DOHH2 (cell line): ENCODE measurements at regions not wholly inside any gene's neighbourhood (a gene's known extent, or its start where the extent isn't known, plus 50 kb on each side); places are given as distances from the start of the nearest gene placed in this dataset.

Experiments used
- H3F3A ChIP-seq: fragments of 200-600 bp; sonication (generic), shearing (Covaris generic); 2 replicates; pipeline ENCODE4 v1.6.0; 2016; ENCODE audit warnings: antibody characterized with exemption, mild to moderate bottlenecking; ENCODE audit not compliant: control insufficient read depth, insufficient read depth
- H3K27ac ChIP-seq: fragments of 200-600 bp; sonication (generic); 2 replicates; pipeline ENCODE4 v1.5.1; 2014; ENCODE audit warnings: low read depth, mild to moderate bottlenecking, low read length, moderate library complexity
- H3K27me3 ChIP-seq: fragments of 200-600 bp; sonication (generic); 2 replicates; pipeline ENCODE4 v1.6.1; 2014; ENCODE audit warnings: mild to moderate bottlenecking, low read length, mixed read lengths; ENCODE audit not compliant: control insufficient read depth
- H3K36me3 ChIP-seq: fragments of 200-600 bp; sonication (generic); 2 replicates; pipeline ENCODE4 v1.6.1; 2014; ENCODE audit warnings: mild to moderate bottlenecking, low read length, moderate library complexity, mixed read lengths; ENCODE audit not compliant: control insufficient read depth
- H3K4me1 ChIP-seq: fragments of 200-600 bp; sonication (generic); 2 replicates; pipeline ENCODE4 v1.6.1; 2014; ENCODE audit warnings: mild to moderate bottlenecking, low read length, mixed read lengths; ENCODE audit not compliant: control insufficient read depth
- H3K4me2 ChIP-seq: fragments of 200-600 bp; sonication (generic); 2 replicates; pipeline ENCODE4 v1.6.0; 2014; ENCODE audit warnings: mild to moderate bottlenecking, low read length, moderate library complexity
- H3K4me3 ChIP-seq: fragments of 200-600 bp; sonication (generic); 2 replicates; pipeline ENCODE4 v1.5.1; 2014; ENCODE audit warnings: mild to moderate bottlenecking, low read length, mixed read lengths
- H3K79me2 ChIP-seq: fragments of 200-600 bp; sonication (generic); 2 replicates; pipeline ENCODE4 v1.6.1; 2014; ENCODE audit warnings: mild to moderate bottlenecking, low read length, mixed read lengths; ENCODE audit not compliant: control insufficient read depth
- H3K9me2 ChIP-seq: fragments of 200-600 bp; sonication (generic); replicated peaks from 2 replicates; pipeline ENCODE4 v1.6.1; 2014; ENCODE audit warnings: mild to moderate bottlenecking, low read length, mixed read lengths; ENCODE audit not compliant: control insufficient read depth
- H3K9me3 ChIP-seq: fragments of 200-600 bp; sonication (generic); 2 replicates; pipeline ENCODE4 v1.6.1; 2014; ENCODE audit warnings: antibody characterized with exemption, low read length, mixed read lengths; ENCODE audit not compliant: control insufficient read depth, insufficient read depth
- H4K20me1 ChIP-seq: fragments of 200-600 bp; sonication (generic); 2 replicates; pipeline ENCODE4 v1.6.0; 2014; ENCODE audit warnings: low read depth, mild to moderate bottlenecking, antibody characterized with exemption, low read length, moderate library complexity; ENCODE audit not compliant: control insufficient read depth, insufficient read depth
- CTCF ChIP-seq: fragments of 200-600 bp; sonication (generic); IDR thresholded peaks from one replicate; pipeline ENCODE4 v1.5.1; 2014; ENCODE audit warnings: antibody characterized with exemption, mild to moderate bottlenecking, low read depth, low read length; ENCODE audit not compliant: poor library complexity, severe bottlenecking
- EZH2phosphoT487 ChIP-seq: fragments of 200-600 bp; sonication (generic); IDR thresholded peaks from 2 replicates; pipeline ENCODE4 v1.6.1; 2017; ENCODE audit warnings: borderline replicate concordance, mild to moderate bottlenecking, antibody characterized with exemption, low read length, moderate library complexity, mixed read lengths

GRCh38 chrY:7452246-7452645 lies 540.7 kb upstream of the AMELY start:
- Histone ChIP-seq H3K4me3 (no peak overlapping the region), H3K36me3 (no peaks in the 10 kb centered on the region), H3K9me3 (no peaks in the 10 kb centered on the region), H3K9me2 (no peaks in the 10 kb centered on the region), H3K79me2 (no peaks in the 10 kb centered on the region), H3K4me2 (peak overlapping the region; percentile 66; the same call in 1 of the 2 replicates), H3F3A (no peaks in the 10 kb centered on the region), H3K4me1 (peaks cover 19% of the 10 kb centered on the region), H3K27ac (no peak overlapping the region), H3K27me3 (no peaks in the 10 kb centered on the region), H4K20me1 (no peaks in the 10 kb centered on the region)
- no peak for TF ChIP-seq EZH2phosphoT487
- no peak for TF ChIP-seq CTCF

- Histone ChIP-seq H3K27me3 (no peaks in the 10 kb centered on the region), H3K27ac (no peak overlapping the region), H3K4me1 (peaks cover 19% of the 10 kb centered on the region), H3K79me2 (no peaks in the 10 kb centered on the region), H3K9me3 (no peaks in the 10 kb centered on the region), H3F3A (no peaks in the 10 kb centered on the region), H4K20me1 (no peaks in the 10 kb centered on the region), H3K4me2 (no peak overlapping the region), H3K36me3 (no peaks in the 10 kb centered on the region), H3K4me3 (no peak overlapping the region), H3K9me2 (no peaks in the 10 kb centered on the region)
- TF ChIP-seq CTCF (no peak), EZH2phosphoT487 (no peak)
Observed at GRCh38 chrY:7449860-7450259, 538.3 kb upstream of the AMELY start.

GRCh38 chrY:7448687-7449086 lies 537.1 kb upstream of the AMELY start:
- peaks cover 16% of the 10 kb centered on the region for H3K4me1 ChIP-seq
- H3K9me3 ChIP-seq, result no peaks in the 10 kb centered on the region
- TF ChIP-seq EZH2phosphoT487, result no peak
- no peak for TF ChIP-seq CTCF
- H3K4me2 ChIP-seq, result no peak overlapping the region
- no peaks in the 10 kb centered on the region for H4K20me1 ChIP-seq
- H3K27ac ChIP-seq, result no peak overlapping the region
- H3K36me3 ChIP-seq, result no peaks in the 10 kb centered on the region
- no peaks in the 10 kb centered on the region for H3K79me2 ChIP-seq
- no peaks in the 10 kb centered on the region for H3K9me2 ChIP-seq
- H3K4me3 ChIP-seq, result no peak overlapping the region
- H3F3A ChIP-seq, result no peaks in the 10 kb centered on the region
- no peaks in the 10 kb centered on the region for H3K27me3 ChIP-seq
